Lower leg skin (tissue), 3 donors: ENCODE measurements at regions not wholly inside any gene's neighbourhood (a gene's known extent, or its start where the extent isn't known, plus 50 kb on each side); places are given as distances from the start of the nearest gene placed in this dataset.
"Not testable (repeated sequence)": the region's sequence is repeated elsewhere in the genome, so short reads cannot be mapped to it uniquely, and the experiment has no call there.

Source experiments
- POLR2A ChIP-seq, 2 donors: fragments of 450-650 bp; IDR thresholded peaks; one replicate each; pipeline ENCODE4 v1.6.1; 2016 to 2017; ENCODE audit warnings: antibody characterized with exemption in 2 of 2, mild to moderate bottlenecking in 1 of 2, moderate library complexity in 1 of 2
- TF ChIP-seq, protein P1 (sequence below), 3 donors: fragments of 450-650 bp; IDR thresholded peaks; one replicate each; pipeline ENCODE4 v1.5.1; 2016; ENCODE audit warnings: antibody characterized with exemption in 3 of 3, mild to moderate bottlenecking in 3 of 3, moderate library complexity in 2 of 3

DNA sequence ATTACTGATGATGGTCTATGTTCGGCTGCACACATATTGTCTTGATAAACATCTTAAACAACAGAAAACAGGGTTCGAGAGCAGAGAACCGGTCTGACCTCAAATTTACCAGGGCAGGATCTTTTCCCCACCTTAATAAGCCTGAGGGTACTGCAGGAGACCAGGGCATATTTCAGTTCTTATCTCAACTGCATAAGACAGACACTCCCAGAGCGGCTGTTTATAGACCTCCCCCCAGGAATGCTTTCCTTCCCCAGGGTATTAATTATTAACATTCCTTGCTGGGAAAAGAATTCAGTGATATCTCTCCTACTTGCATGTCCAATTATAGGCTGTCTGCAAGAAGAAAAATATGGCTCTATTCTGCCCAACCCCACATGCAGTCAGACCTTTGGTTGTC is 871.6 kb downstream of the DNAH5 start:
- TF ChIP-seq POLR2A (IDR thresholded peaks at IDR 0.05), result not testable (repeated sequence)
- TF ChIP-seq, protein P1, sequence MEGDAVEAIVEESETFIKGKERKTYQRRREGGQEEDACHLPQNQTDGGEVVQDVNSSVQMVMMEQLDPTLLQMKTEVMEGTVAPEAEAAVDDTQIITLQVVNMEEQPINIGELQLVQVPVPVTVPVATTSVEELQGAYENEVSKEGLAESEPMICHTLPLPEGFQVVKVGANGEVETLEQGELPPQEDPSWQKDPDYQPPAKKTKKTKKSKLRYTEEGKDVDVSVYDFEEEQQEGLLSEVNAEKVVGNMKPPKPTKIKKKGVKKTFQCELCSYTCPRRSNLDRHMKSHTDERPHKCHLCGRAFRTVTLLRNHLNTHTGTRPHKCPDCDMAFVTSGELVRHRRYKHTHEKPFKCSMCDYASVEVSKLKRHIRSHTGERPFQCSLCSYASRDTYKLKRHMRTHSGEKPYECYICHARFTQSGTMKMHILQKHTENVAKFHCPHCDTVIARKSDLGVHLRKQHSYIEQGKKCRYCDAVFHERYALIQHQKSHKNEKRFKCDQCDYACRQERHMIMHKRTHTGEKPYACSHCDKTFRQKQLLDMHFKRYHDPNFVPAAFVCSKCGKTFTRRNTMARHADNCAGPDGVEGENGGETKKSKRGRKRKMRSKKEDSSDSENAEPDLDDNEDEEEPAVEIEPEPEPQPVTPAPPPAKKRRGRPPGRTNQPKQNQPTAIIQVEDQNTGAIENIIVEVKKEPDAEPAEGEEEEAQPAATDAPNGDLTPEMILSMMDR (IDR thresholded peaks at IDR 0.05), result not testable (repeated sequence)
